ENCODE measurements at regions not wholly inside any gene's neighbourhood (a gene's known extent, or its start where the extent isn't known, plus 50 kb on each side); places are given as distances from the start of the nearest gene placed in this dataset.
A peak's percentile ranks its signal among the peaks of the same experiment; 100 is the strongest.

DNA sequence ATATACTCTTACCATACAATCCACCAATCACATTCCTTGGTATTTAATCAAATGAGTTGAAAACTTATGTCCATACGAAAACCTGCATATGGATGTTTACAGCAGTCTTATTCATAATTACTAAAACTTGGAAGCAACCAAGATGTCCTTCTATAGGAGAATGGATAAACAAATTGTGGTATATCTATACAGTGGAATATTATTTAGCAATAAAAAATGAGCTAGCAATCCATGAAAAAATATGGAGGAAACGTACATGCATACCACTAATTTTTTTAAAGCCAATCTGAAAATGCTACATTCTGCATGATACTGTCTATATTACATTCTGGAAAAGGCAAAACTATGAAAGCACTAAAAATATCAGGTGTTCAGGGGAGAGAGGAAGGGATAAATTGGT is 73.9 kb upstream of the LPP start:
- DNase-seq = no peak

DNA sequence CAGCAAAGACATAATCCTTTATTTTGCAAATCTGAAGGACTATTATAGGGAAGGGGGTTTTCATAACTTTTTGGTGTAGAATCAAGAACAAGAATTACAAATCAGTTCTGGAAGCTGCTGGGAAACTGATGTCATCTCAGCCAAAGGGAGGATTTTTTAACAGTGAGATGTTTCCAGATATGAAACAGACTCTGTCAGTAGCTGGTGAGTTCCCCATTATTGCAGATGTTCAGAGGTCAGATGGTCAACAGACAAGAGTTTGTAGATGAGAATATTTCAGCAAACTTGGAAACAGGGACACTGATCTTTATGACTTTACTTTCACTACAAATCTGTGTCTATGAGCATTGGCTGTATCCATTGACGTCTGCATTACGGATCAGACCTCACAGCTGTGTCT is 71.9 kb upstream of the LPP start:
- no peak for DNase-seq

DNA sequence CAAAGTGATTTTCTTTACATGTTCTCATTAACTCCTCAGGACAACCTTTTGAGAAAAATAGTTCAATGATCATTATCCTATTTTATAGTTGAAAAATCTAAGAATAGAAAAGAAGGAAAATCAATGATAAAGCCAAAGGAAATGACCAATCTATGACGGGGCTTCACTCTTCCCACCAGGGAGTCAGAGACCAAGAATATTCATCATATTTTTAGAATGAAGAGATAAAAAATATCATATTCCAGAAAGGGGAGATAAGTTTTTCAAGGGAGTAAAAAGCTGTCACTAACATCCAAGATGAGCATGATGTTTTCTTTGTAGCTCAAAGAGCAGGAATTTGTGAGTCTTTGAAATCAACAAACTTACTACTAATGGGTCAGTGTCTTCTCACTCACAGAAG is 71.5 kb upstream of the LPP start:
- no peak for DNase-seq

DNA sequence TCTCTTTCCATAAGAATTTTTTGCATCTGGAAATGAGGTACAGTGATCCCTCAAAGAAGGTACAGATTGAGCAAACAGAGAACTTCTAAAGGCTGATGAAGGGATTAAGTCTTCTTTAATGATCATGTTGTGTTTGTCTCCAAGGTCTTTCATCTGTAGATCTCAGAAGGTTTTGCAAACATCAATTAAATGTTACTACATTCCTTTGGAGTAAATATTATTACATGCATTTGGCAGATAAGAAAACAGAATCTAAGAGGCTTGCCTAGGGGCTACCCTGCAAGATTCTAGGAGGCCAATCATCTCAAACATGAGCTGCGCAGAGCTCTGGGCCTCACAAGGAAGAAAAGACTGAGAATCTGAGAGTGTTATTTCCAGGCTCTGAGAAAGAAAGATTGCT is 70.9 kb upstream of the LPP start:
- DNase-seq = no peak

GRCh38 chr3:188084752-188085583 is 69.0 kb upstream of the LPP start:
- no peak for DNase-seq

DNA sequence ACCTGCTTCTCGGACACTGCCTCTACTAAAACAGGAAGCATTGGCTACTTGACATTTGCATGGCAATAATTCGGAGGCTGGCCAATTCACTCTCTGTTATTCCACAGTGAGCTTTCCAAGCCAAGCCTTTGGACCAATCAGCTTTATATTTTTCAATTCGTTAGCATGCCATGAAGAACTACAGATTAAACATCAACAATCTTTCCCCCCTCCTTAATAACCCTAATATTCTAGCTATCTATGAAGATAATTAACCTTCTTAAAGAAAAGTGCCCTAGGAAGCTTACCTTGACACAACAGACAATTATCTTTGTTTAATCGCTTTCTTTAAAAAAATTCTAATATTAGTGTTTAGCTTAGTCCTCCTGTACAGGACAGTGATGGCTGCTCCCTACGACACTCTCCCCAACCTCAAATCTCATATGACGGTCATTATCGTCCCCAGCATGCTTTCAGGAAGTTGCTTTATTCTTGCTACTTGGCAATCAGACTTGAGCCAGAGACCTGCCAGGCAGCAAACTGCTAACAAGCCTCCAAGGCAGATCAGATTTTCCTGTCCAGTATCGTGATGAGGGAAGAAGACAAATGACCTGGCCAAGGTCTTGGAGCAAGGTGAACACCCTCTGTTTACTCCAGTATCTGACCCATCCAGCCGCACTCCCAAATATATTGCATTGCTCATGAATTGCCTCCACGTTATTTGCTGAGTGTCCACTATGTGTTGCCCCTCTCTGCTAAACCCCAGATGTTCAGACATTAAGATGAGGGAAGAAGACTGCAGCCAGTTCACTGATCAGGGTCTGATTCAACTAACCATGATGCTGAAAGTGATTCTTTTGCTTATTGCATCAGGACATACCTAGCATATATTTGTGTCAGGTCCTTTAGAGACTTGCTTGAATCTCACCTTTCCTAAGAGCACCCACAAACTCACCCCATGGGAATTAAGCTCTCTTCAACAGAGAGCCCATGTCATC is 68.1 kb upstream of the LPP start:
- DNase-seq = no peak

DNA sequence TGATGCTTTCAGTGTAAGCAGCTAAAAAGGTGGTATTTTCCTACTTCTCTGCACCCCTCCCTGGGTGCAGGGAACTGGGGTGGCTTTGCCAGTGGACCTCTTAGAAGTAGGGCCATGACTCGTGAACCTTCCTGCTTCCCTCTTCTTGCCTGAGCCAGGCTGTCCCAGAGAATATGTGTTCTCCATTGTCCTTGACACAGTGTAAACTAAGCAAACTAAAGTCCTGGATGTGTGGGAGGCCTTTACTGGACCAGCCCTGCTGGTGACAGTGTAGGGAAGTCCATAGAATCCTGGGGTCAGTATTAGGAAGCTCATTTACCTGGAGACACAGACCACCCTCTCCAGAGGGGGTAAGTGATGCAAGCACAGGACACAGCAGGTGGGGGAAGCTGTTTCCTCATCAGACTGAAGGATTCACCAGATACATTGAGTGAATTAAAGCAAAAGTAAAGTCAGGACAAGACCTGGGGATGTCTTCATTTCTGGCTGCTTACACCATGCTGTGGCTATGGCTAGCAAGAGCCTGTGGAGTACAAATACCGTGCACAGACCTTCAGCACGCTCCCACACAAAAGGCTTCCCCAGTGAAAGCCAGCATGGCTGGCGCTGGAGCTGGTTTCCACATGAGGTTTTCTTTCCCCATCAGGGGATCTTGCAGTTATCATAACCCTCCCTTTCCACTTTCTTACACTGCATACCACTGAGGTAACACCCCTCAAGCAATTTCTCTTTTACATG is 64.8 kb upstream of the LPP start:
- no peak for DNase-seq

DNA sequence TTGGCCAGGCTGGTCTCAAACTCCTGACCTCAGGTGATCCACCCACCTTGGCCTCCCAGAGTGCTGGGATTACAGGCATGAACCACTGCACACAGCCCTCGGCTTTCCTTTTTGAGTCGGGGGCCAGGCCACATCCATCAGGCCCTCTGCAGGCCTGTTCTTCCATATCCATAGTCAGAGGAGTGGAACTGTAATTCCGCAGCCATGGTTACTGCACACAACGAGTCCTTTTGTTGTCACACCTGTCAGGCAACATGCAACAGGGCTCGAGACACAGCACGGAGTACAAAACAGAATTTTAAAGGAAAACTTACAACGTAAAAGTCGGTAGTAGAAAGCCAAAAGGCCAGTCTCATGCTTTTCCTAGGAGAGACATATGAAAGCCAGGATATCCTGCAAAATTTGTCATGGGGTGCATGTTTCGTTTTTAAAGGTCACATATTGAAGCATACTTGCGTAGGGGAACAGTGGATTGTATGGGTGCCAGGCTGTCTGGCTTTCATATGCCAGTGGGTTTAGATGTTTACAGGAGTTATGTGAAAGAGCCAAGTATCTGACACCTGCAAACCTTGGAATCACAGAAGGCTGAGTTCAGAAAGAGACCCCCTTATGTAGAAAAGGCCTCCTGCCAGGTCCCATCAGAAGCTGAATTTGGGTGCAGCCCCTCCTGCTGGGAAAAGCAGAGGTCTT is 63.2 kb upstream of the LPP start:
- DNase-seq = no peak

- DNase-seq = no peak
Observed at GRCh38 chr3:188091746-188092145, 62.2 kb upstream of the LPP start.

DNA sequence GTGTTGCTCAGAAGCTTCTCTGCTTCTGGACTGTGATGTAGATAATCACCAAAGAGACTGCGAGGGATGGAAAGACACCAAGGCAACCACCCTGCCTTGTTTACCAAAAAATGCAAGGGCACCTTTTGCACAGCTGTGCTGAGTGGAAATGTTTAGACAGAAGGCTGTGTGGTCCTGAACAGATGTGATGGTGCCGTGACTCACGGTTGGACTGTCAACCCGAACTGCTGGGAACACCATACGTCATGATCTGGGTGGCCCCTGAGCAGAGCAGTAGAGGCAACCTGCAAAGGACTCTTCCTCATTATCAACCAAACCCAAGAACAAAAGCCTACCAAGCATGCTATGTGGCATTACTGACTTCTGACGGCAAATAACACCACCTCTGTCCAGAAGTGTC is 61.3 kb upstream of the LPP start:
- peak; percentile 12 to 54 for DNase-seq

DNA sequence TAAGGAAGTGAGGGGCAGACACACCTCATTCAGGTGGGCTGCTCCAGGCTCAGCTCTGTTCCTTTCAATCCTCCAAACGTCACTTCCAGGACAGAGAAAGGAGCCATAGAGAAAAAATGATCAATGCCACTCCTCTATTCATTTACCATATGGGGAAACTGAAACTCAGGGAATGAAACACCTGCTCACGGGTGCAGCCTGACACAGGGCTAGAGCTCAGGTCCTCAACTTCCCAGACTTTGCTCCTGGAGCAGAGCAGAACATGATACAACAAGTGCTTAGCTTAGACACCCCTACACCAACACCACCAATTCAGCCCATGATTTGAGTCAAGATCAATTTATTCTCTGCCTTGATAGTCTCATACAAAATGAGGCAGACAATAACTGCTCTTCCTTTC is 58.5 kb upstream of the LPP start:
- no peak for DNase-seq

DNA sequence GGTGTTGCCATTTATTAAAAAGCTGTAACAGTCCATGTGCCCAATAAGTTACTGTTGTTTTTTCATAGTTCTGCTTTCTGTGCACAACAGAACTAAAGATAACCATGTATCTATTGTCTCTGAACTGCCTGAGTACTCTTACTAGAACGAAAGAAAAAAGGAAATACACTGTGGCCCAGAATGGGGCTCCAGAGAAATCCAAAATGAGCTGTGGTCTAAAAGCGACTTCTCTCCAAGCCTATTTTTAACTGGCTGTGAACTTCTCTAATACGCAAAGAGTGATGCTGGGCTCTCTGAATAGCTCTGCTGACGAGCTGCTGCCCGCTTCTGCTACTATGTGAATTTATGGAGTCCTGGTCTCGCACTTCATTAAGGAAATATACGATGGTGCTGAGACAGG is 56.2 kb upstream of the LPP start:
- DNase-seq = no peak

- DNase-seq = no peak
Observed at GRCh38 chr3:188099907-188100306, 54.0 kb upstream of the LPP start.

DNA sequence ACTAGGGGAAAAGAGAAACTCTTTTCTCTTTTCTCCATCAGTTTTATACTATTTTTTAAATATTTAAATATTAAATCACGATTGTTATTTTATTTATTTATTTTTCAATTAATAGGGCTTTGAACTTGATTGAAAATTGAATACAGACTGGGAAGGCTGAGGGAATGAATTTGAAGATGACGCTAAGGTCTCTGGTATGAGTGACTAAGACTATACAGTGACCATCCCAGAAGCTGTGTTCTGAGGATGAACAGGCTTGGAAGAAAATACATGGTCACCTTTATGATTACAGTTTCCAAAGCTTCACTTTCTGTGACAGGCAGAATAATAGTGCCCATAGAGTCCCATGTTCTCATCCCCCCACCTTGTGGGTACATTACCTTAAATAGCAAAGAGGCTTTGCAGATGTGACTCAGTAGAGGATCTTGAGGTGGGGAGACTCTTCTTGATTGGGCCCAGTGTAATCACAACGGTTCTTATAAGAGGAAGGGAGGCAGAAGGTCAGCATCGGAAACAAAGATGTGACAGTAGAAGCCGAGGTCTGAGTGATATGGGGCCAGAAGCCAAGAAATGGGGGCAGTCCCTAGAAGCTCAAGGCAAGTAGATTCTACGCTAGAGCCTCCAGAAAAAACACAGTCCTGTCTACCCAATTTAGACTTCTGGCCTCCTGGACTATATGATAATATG is 51.0 kb upstream of the LPP start:
- no peak for DNase-seq

DNA sequence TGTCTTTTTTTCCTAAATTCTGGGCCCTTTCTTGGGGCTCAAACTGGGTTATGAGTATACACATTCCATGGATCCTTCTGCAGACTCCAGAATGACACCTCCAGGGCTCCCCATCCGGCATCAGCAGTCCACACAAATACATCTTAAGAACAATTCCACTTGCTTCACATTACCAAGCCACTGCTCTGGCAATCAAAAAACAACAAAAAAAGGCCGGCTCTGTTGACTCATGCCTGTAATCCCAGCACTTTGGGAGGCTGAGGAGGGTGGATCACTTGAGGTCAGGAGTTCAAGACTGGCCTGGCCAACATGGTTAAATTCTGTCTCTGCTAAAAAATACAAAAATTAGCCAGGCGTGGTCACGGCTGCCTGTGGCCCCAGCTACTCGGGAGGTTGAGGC is 49.9 kb upstream of the LPP start:
- no peak for DNase-seq

Data from stimulated activated CD4-positive, alpha-beta T cell treated with anti-CD3 and anti-CD28 coated beads, Interleukin-4, amount 100 ng/mL, for 4 hours (primary cell).